Peyer's patch (tissue), 4 donors: ENCODE measurements at regions not wholly inside any gene's neighbourhood (a gene's known extent, or its start where the extent isn't known, plus 50 kb on each side); places are given as distances from the start of the nearest gene placed in this dataset.

Source experiments
- POLR2A ChIP-seq, 2 donors: fragments of 450-650 bp; IDR thresholded peaks; one replicate each; pipeline ENCODE4 v1.5.1; 2017; ENCODE audit warnings: antibody characterized with exemption in 2 of 2, mild to moderate bottlenecking in 2 of 2, moderate library complexity in 2 of 2
- TF ChIP-seq, protein P1 (sequence below), 6 experiments: fragments of 450-650 bp in 4 of 6; fragments of 200-600 bp in 2 of 6; sonication (generic) in 1 of 6; IDR thresholded peaks; one replicate each; pipeline ENCODE4 v1.5.1; 2017 to 2019; ENCODE audit warnings: antibody characterized with exemption in 6 of 6, mild to moderate bottlenecking in 3 of 6, moderate library complexity in 1 of 6

DNA sequence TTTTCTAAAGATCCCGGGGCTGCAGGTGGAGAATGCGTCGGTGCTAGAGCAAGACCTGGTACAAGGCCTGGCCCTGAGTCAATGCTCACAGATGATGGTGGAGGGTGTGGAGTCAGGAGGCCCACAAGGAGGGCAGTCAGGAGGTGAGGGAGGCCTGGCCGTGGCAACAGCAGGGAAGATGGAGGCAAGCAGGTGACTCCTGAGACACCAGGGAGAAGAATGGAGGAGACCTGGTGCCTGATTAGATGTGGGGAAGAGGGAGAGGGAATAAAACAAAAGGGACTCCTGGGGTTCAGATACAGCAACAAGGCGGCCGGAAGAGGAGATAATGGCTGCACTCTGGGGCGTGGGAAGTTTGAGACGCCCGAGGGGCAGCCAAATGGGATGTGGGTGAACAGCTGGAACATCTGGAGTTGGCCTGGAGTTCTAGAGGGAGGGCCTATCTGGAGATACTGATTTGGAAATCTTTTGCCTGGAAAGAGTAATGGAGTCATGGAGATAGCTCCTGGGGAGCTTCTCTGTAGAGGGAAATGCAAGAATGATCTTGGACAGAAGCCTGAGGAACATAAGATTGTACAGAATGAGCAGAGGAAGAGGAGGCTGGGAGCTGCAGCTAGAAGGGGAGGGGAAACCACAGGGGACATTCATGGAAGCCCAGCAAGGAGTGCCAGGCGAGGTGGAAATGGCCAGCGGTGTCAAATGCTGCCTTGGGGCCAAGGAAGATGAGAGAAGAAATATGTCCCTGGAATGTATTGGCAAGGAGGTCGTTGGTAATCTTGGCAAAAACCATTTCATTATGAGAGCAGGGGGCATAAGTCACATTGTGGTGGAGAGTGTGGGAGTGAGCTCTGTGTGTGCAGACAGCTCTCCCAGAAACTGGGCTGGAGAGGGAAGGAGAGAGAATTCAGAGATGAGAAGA, 67.5 kb upstream of the CORO2B start:
- TF ChIP-seq, protein P1, sequence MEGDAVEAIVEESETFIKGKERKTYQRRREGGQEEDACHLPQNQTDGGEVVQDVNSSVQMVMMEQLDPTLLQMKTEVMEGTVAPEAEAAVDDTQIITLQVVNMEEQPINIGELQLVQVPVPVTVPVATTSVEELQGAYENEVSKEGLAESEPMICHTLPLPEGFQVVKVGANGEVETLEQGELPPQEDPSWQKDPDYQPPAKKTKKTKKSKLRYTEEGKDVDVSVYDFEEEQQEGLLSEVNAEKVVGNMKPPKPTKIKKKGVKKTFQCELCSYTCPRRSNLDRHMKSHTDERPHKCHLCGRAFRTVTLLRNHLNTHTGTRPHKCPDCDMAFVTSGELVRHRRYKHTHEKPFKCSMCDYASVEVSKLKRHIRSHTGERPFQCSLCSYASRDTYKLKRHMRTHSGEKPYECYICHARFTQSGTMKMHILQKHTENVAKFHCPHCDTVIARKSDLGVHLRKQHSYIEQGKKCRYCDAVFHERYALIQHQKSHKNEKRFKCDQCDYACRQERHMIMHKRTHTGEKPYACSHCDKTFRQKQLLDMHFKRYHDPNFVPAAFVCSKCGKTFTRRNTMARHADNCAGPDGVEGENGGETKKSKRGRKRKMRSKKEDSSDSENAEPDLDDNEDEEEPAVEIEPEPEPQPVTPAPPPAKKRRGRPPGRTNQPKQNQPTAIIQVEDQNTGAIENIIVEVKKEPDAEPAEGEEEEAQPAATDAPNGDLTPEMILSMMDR (IDR thresholded peaks at IDR 0.05): no peak
- no peak for TF ChIP-seq POLR2A (IDR thresholded peaks at IDR 0.05)
